Left kidney (tissue), 1 donor: ENCODE measurements at regions not wholly inside any gene's neighbourhood (a gene's known extent, or its start where the extent isn't known, plus 50 kb on each side); places are given as distances from the start of the nearest gene placed in this dataset.
"Not testable (repeated sequence)": the region's sequence is repeated elsewhere in the genome, so short reads cannot be mapped to it uniquely, and the experiment has no call there.

ENCODE experiments used
- DNase-seq: peaks from one replicate; pipeline ENCODE4 v3.0.0-alpha.2; 2013

- DNase-seq = no peak
Observed at GRCh38 chr10:36492590-36493515, 632.5 kb upstream of the ANKRD30A start.

- DNase-seq = no peak
Observed at GRCh38 chr10:36491926-36492325, 633.5 kb upstream of the ANKRD30A start.

GRCh38 chr10:36489611-36490228, 635.7 kb upstream of the ANKRD30A start:
- DNase-seq = no peak

GRCh38 chr10:36489181-36489580, 636.2 kb upstream of the ANKRD30A start:
- no peak for DNase-seq

DNA sequence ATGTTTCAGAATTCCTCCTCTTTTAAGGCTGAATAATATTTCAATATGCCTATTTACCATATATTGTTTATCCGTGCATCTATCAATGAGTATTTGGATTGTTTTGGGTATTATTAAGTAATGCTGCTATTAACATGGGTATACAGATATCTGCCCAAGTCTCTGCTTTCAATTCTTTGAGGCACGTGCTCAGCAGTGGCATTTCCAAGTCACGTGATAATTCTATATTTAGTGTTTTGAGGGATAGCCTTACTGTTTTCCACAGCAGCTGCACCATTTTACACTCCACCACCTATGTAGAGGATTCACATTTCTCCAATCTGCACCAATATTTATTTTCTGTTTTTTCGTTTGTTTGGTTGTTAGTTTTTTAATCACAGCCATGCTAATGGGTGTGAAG, 636.8 kb upstream of the ANKRD30A start:
- DNase-seq = no peak

DNA sequence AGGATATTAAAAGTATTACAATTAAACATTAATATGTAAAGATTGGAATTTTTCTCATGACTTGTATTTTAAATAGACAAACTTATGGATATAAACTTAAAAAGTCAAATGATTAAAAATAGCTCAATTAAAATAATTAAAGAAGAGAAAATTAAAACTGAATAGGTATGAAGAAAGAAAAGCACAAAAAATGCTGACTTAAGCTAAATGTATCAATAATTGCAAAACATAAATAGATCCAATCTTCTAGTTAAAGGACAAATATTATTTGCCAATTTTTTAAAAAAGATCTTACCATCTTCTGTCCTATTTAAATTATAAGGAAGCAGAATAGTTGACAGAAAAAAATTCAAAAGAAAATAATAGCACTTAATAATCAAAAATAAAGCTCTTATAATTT, 646.3 kb upstream of the ANKRD30A start:
- no peak for DNase-seq

DNA sequence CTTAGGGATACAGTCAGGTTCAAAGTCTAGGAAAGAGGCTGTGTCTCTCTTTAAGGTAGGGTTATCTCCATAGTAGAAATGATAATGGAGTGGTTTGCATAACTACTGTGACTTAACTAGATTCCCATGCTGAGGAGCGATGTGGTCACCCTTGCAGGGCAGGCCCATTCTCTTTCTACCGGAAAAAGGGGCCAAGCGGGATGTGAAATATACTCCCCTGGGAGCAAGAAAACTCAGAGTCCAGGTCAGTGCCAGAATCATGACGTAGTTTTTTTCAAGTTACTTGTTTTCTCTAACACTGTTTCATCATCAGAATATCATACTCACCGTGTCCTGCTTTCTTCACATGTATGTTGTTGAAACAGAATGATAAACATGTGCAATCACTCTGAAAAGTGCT, 649.0 kb upstream of the ANKRD30A start:
- no peak for DNase-seq

DNA sequence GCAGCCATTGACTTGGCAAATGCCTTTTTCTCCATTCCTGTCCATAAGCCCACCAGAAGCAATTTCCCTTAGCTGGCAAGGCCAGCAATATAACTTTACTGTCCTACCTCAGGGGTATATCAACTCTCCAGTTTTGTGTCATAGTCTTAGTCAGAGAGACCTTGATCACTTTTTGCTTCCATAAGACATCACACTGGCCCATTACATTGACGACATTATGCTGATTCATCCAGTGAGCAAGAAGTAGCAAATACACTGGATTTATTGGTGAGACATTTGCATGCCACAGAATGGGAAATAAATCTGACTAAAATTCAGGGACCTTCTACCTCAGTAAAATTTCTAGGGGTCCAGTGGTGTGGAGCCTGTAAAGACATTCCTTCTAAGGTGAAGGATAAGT, 649.7 kb upstream of the ANKRD30A start:
- DNase-seq = no peak

GRCh38 chr10:36474456-36474855, 650.9 kb upstream of the ANKRD30A start:
- no peak for DNase-seq

DNA sequence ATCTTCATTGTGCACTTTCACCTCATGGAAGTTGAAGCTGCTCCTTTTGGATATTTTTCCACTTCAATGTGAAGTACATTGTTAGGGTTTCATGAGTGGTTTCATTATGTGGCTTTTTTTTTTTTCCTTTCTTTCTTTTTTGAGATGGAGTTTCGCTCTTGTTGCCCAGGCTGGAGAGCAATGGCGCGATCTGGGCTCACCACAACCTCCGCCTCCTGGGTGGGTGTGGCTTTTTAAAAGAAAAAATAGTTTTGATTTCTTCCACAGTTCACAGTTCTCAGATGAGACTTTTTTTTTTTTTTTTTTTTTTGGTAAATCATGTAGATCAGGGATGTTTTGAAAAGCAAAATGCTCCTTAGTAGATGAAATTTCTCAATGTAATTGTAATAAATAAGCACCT, 652.3 kb upstream of the ANKRD30A start:
- DNase-seq = no peak

DNA sequence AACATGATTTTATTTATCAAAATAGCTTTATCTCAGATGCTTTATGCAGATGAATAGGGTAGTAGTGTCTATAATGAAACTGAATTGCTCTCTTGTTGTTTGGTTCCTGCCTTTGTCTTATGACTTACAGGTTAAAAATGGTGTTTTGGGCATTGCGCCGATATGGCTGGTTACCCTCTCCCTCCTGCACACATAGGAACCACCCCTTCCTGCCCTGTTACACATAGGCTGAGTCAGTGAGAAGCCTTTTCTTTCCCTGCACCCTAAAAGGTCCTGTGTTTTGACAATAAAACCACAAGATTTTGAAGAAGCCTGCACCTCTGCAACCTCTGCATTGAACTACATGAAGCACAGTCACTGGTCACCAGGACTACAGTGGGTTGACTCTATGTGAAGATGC, 655.8 kb upstream of the ANKRD30A start:
- no peak for DNase-seq

DNA sequence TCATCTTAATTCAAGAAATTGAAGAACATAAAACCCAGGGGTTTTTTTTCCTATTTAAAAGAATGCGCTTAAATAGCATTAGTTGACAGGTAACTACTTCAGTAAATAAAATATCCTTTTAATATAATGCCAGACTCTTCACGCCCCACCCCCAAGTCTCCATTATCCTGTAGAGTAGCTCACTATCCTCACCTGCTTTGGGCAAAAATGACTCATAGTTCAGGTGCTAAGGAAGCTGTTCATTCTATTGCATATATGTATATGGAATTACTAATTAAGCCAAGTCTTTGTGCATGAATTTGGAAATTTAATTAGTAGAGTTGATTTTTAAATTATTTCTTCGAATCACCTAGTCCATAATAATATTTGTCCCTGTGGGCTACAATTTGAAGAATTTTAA, 656.8 kb upstream of the ANKRD30A start:
- DNase-seq = no peak

DNA sequence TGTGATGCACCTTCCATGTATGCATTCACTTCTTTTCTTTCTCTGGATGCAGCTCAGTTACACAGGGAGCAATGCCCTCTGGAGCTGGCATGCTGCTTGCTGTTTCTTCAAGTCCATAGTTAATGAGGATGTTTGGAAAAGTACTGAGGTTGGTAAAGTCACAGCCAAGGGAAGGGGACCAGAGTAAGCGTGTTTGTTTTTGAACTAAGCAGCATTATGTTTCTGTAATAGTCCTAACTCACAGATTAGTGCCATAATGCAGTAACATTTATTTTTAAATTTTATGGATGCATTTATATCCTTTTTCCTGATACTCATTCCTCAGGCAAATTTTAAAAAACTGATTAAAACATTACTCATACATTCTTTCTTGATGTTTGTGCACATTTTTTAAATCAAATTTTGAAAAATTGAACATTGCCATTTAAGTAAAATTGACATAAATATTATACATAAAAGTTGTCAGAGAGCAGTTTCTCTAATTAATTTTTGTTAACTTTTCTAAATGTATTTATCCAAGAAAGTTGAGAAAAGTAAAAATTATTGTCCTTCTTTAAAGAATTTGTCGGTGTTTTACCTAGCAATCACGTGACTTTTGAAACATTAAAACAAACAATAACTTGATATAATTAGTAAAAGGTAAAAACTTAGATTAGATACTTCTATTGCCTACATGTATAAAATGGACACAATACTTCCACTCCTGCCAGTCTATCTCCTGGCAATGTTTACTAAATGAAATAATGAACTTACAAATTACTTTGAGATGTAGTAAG, 659.6 kb upstream of the ANKRD30A start:
- no peak for DNase-seq

DNA sequence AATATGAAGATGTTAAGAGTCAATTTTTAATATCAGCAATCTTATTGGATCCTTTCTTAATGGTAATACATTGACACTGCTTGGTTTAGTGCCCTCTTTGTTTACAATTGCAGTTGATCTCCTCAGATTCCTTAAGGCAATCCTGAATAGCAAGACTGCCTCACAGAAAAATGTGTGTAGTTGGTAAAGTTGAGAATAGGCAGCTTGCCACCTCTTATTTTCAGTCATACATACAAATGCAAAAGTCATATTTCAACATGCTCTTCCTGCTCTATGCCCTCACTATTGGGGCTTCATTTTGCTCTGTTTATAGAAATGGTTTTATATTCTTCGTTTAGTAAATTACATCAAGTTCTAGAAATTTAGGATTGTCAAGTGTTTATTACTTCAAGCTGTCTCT, 661.1 kb upstream of the ANKRD30A start:
- DNase-seq = no peak

DNA sequence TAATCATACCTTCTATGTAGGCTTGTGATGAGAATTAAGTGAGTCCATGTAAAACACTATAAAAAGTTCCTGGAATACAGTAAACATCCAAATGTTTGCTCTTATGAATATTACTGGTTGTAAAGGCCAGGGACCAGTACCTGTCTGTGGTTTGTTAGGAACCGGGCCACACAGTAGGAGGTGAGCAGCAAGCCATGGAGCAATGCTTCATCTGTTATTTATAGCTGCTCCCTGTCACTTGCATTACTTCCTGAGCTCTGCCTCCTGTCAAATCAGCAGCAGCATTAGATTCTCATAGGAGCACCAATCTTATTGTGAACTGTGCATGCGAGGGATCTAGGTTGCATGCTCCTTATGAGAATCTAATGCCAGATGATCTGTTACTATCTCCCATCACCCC, 662.0 kb upstream of the ANKRD30A start:
- DNase-seq = no peak

DNA sequence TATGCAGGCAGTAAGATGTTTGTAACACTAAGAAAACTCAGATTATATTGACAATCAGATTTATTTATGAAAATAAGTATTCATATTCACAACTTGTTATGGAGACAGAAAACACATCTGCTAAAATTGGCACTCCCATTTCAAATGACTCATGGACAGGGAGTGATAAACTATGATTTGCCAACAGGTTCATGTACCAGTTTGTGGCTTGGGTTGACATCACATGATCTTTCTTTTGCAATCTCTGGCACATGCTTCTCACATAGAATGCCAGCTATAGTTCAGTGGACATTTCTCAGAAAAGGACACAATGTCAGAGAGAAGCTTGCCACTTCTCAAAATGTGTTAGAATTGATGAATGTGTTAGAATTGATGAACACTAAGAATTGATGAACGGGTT, 663.2 kb upstream of the ANKRD30A start:
- DNase-seq = no peak

GRCh38 chr10:36458437-36458836, 667.0 kb upstream of the ANKRD30A start:
- DNase-seq = not testable (repeated sequence)

DNA sequence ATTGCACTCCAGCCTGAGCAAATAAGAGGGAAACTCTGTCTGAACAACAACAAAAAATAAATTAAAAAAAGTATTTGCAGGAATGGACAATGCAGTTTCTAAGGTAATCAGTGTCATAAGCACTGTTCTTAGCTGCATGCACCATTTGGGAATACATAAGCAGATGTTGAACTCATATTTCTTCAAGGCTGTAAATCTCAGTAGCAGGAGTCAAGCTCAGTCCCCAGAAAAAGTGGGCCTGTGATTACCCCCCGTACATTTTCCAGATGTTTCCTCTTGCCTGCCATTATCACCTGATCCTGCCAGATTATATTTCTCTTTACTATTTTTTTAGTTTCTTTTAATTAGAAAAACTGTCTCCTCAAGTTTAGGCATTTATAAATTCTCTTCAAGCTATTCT, 667.6 kb upstream of the ANKRD30A start:
- no peak for DNase-seq

- no peak for DNase-seq
Observed at GRCh38 chr10:36455526-36456133, 669.8 kb upstream of the ANKRD30A start.

- no peak for DNase-seq
Observed at GRCh38 chr10:36452851-36453250, 672.5 kb upstream of the ANKRD30A start.

- no peak for DNase-seq
Observed at GRCh38 chr10:36451391-36451970, 673.9 kb upstream of the ANKRD30A start.

- DNase-seq = peak; percentile 19
Observed at GRCh38 chr10:36450380-36450779, 675.0 kb upstream of the ANKRD30A start.
